GM23248 (cell line): ENCODE measurements at regions not wholly inside any gene's neighbourhood (a gene's known extent, or its start where the extent isn't known, plus 50 kb on each side); places are given as distances from the start of the nearest gene placed in this dataset.

ENCODE experiments used
- DNase-seq: peaks from one replicate; pipeline ENCODE4 v3.0.0-alpha.2; 2015
- H2AFZ ChIP-seq: fragments of 200-600 bp; sonication (generic); 2 replicates; pipeline ENCODE4 v1.6.1; 2016; ENCODE audit warnings: antibody characterized with exemption
- H3F3A ChIP-seq: fragments of 200-600 bp; sonication (generic); 2 replicates; pipeline ENCODE4 v1.6.1; 2016; ENCODE audit warnings: mild to moderate bottlenecking, antibody characterized with exemption, mixed run types; ENCODE audit not compliant: insufficient read depth
- H3K27ac ChIP-seq: fragments of 200-600 bp; sonication (generic); 2 replicates; pipeline ENCODE4 v1.5.1; 2016; ENCODE audit warnings: mild to moderate bottlenecking
- H3K27me3 ChIP-seq: fragments of 200-600 bp; sonication (generic); replicated peaks from 2 replicates; pipeline ENCODE4 v1.6.1; 2016; ENCODE audit warnings: mild to moderate bottlenecking; ENCODE audit not compliant: insufficient read depth
- H3K36me3 ChIP-seq: fragments of 200-600 bp; sonication (generic); 2 replicates; pipeline ENCODE4 v1.6.1; 2016; ENCODE audit warnings: low read depth, mild to moderate bottlenecking
- H3K4me1 ChIP-seq: fragments of 200-600 bp; sonication (generic); 2 replicates; pipeline ENCODE4 v1.6.1; 2016; ENCODE audit warnings: mild to moderate bottlenecking; ENCODE audit not compliant: insufficient read depth
- H3K4me2 ChIP-seq: fragments of 200-600 bp; sonication (generic); one replicate; pipeline ENCODE4 v1.6.1; 2016; ENCODE audit warnings: mild to moderate bottlenecking; ENCODE audit not compliant: unreplicated experiment
- H3K4me3 ChIP-seq: fragments of 200-600 bp; sonication (generic); 2 replicates; pipeline ENCODE4 v1.5.1; 2016; ENCODE audit warnings: mild to moderate bottlenecking
- H3K79me2 ChIP-seq: fragments of 200-600 bp; sonication (generic); 2 replicates; pipeline ENCODE4 v1.6.1; 2016; ENCODE audit warnings: mild to moderate bottlenecking; ENCODE audit not compliant: insufficient read depth
- H3K9ac ChIP-seq: fragments of 200-600 bp; sonication (generic); 2 replicates; pipeline ENCODE4 v1.6.1; 2016; ENCODE audit warnings: mild to moderate bottlenecking
- H3K9me2 ChIP-seq: fragments of 200-600 bp; sonication (generic); 2 replicates; pipeline ENCODE4 v1.6.1; 2016; ENCODE audit warnings: mixed run types, mild to moderate bottlenecking, moderate library complexity; ENCODE audit not compliant: insufficient read depth
- H3K9me3 ChIP-seq: fragments of 200-600 bp; sonication (generic); one replicate; pipeline ENCODE4 v1.6.1; 2017; ENCODE audit warnings: low read depth
- H4K20me1 ChIP-seq: fragments of 200-600 bp; sonication (generic); 2 replicates; pipeline ENCODE4 v1.6.0; 2016; ENCODE audit not compliant: insufficient read depth
- EZH2 ChIP-seq: fragments of 200-600 bp; sonication (generic); IDR thresholded peaks from 2 replicates; pipeline ENCODE4 v1.6.1; 2018; ENCODE audit warnings: antibody characterized with exemption, mild to moderate bottlenecking; ENCODE audit not compliant: insufficient read depth, poor library complexity, severe bottlenecking
- EZH2phosphoT487 ChIP-seq: fragments of 200-600 bp; sonication (generic); IDR thresholded peaks from 2 replicates; pipeline ENCODE4 v1.6.1; 2018; ENCODE audit warnings: antibody characterized with exemption, moderate library complexity, mild to moderate bottlenecking, low read depth; ENCODE audit not compliant: insufficient read depth
- whole genome bisulfite sequencing, 2 experiments: methylation state at CpG; one replicate each; pipeline ENCODE4 v1.1.6; 2015 to 2017; ENCODE audit warnings: low lambda C conversion rate in 2 of 2, low coverage in 1 of 2; ENCODE audit errors: missing lambda C conversion rate in 2 of 2; 5-methylcytosine and 5-hydroxymethylcytosine counted together
- in situ Hi-C: fragments of 300-500 bp; cut with MboI; formaldehyde crosslinking; loops from 2 replicates; pipeline ENCODE4 v1.15.0; 2020

GRCh38 chr15:57881972-57882371 lies 175.5 kb downstream of the POLR2M start:
- Histone ChIP-seq H3K9me3 (no peaks in the 10 kb centered on the region), H3K4me3 (no peak overlapping the region), H4K20me1 (no peaks in the 10 kb centered on the region), H3K9me2 (0 out of 2 replicates have a peak, but pooled peaks cover 5% of the 10 kb centered on the region), H3K27me3 (peaks cover 11% of the 10 kb centered on the region; the same call in 1 of the 2 replicates), H3K9ac (no peak overlapping the region), H2AFZ (no peak overlapping the region), H3K36me3 (no peaks in the 10 kb centered on the region), H3K4me1 (no peaks in the 10 kb centered on the region), H3K4me2 (no peak overlapping the region), H3K79me2 (no peaks in the 10 kb centered on the region), H3K27ac (no peak overlapping the region), H3F3A (0 out of 2 replicates have a peak, but pooled peaks cover 9% of the 10 kb centered on the region)
- 76 to 83% methylated on average over 3 of the region's 3 CpGs for WGBS, 2 experiments
- in situ Hi-C loops, result no loop called here
- no peak for TF ChIP-seq EZH2phosphoT487
- TF ChIP-seq EZH2, result no peak
- DNase-seq, result no peak

GRCh38 chr15:57883701-57884100 lies 177.2 kb downstream of the POLR2M start:
- Histone ChIP-seq H3K27me3 (peaks cover 11% of the 10 kb centered on the region), H3F3A (0 out of 2 replicates have a peak, but pooled peaks cover 3% of the 10 kb centered on the region), H3K27ac (no peak overlapping the region), H3K4me2 (no peak overlapping the region), H3K36me3 (no peaks in the 10 kb centered on the region), H3K79me2 (no peaks in the 10 kb centered on the region), H2AFZ (no peak overlapping the region), H4K20me1 (no peaks in the 10 kb centered on the region), H3K4me3 (no peak overlapping the region), H3K9me3 (no peaks in the 10 kb centered on the region), H3K9ac (no peak overlapping the region), H3K4me1 (no peaks in the 10 kb centered on the region), H3K9me2 (no peaks in the 10 kb centered on the region)
- no peak for DNase-seq
- WGBS, 2 experiments, result 7 to 12% methylated on average over 1 of the region's 1 CpG
- in situ Hi-C loops, result no loop called here
- TF ChIP-seq EZH2 (no peak), EZH2phosphoT487 (no peak)

GRCh38 chr15:57884936-57885335 lies 178.4 kb downstream of the POLR2M start:
- TF ChIP-seq EZH2phosphoT487 (no peak), EZH2 (no peak)
- H3K27me3 ChIP-seq, result peaks cover 11% of the 10 kb centered on the region
- H3K79me2 ChIP-seq, result no peaks in the 10 kb centered on the region
- H3K9me3 ChIP-seq, result no peaks in the 10 kb centered on the region
- 0 to 2% methylated on average over 1 of the region's 1 CpG for WGBS, 2 experiments
- in situ Hi-C loops, result no loop called here
- H3K9ac ChIP-seq, result no peak overlapping the region
- H4K20me1 ChIP-seq, result no peaks in the 10 kb centered on the region
- no peak overlapping the region for H2AFZ ChIP-seq
- no peak overlapping the region for H3K4me2 ChIP-seq
- H3K9me2 ChIP-seq, result no peaks in the 10 kb centered on the region
- H3K36me3 ChIP-seq, result no peaks in the 10 kb centered on the region
- no peak overlapping the region for H3K27ac ChIP-seq
- no peak overlapping the region for H3K4me3 ChIP-seq
- no peaks in the 10 kb centered on the region for H3F3A ChIP-seq
- DNase-seq, result no peak
- no peaks in the 10 kb centered on the region for H3K4me1 ChIP-seq

GRCh38 chr15:57885435-57885834 lies 178.9 kb downstream of the POLR2M start:
- Histone ChIP-seq H3K4me3 (no peak overlapping the region), H3F3A (no peaks in the 10 kb centered on the region), H3K9me3 (no peaks in the 10 kb centered on the region), H3K27ac (no peak overlapping the region), H3K79me2 (no peaks in the 10 kb centered on the region), H3K9ac (no peak overlapping the region), H3K36me3 (no peaks in the 10 kb centered on the region), H4K20me1 (no peaks in the 10 kb centered on the region), H3K4me2 (no peak overlapping the region), H3K27me3 (peaks cover 11% of the 10 kb centered on the region), H3K9me2 (no peaks in the 10 kb centered on the region), H2AFZ (no peak overlapping the region), H3K4me1 (no peaks in the 10 kb centered on the region)
- in situ Hi-C loops, result no loop called here
- no peak for DNase-seq
- TF ChIP-seq EZH2phosphoT487 (no peak), EZH2 (no peak)
- WGBS, 2 experiments, result 72 to 75% methylated on average over 5 of the region's 5 CpGs

GRCh38 chr15:57887825-57888224 lies 177.7 kb downstream of the ALDH1A2 start:
- no peak overlapping the region for H3K9ac ChIP-seq
- no peaks in the 10 kb centered on the region for H3K79me2 ChIP-seq
- H3K9me3 ChIP-seq, result no peaks in the 10 kb centered on the region
- no peak overlapping the region for H3K4me3 ChIP-seq
- no peak overlapping the region for H3K4me2 ChIP-seq
- in situ Hi-C loops, result no loop called here
- no peak overlapping the region for H3K27ac ChIP-seq
- no peaks in the 10 kb centered on the region for H3F3A ChIP-seq
- 26 to 32% methylated on average over 2 of the region's 2 CpGs for WGBS, 2 experiments
- peaks cover 11% of the 10 kb centered on the region for H3K27me3 ChIP-seq
- no peaks in the 10 kb centered on the region for H3K4me1 ChIP-seq
- H3K9me2 ChIP-seq, result no peaks in the 10 kb centered on the region
- no peak for DNase-seq
- H2AFZ ChIP-seq, result no peak overlapping the region
- no peaks in the 10 kb centered on the region for H4K20me1 ChIP-seq
- H3K36me3 ChIP-seq, result no peaks in the 10 kb centered on the region
- TF ChIP-seq EZH2phosphoT487 (no peak), EZH2 (no peak)
